ENCODE measurements at regions not wholly inside any gene's neighbourhood (a gene's known extent, or its start where the extent isn't known, plus 50 kb on each side); places are given as distances from the start of the nearest gene placed in this dataset.
"Not testable (repeated sequence)": the region's sequence is repeated elsewhere in the genome, so short reads cannot be mapped to it uniquely, and the experiment has no call there.

GRCh38 chr11:13135385-13136271 is 126.5 kb downstream of the RASSF10 start:
- intact Hi-C loops (cut with micrococcal nuclease) = no loop called here

- intact Hi-C loops (cut with micrococcal nuclease) = no loop called here
Observed at GRCh38 chr11:13136272-13136596, 127.1 kb downstream of the RASSF10 start.

GRCh38 chr11:13137844-13138301 is 128.8 kb downstream of the RASSF10 start:
- intact Hi-C loops (cut with micrococcal nuclease) = no loop called here

GRCh38 chr11:13139085-13139484 is 130.0 kb downstream of the RASSF10 start:
- intact Hi-C loops (cut with micrococcal nuclease) = not testable (repeated sequence)

GRCh38 chr11:13140028-13140870 is 131.1 kb downstream of the RASSF10 start:
- intact Hi-C loops (cut with micrococcal nuclease) = no loop called here

- intact Hi-C loops (cut with micrococcal nuclease) = no loop called here
Observed at GRCh38 chr11:13140873-13141655, 131.9 kb downstream of the RASSF10 start.

GRCh38 chr11:13141731-13142709 is 132.9 kb downstream of the RASSF10 start:
- intact Hi-C loops (cut with micrococcal nuclease) = no loop called here

GRCh38 chr11:13143486-13144297 is 133.9 kb upstream of the BMAL1 start:
- intact Hi-C loops (cut with micrococcal nuclease) = no loop called here

- intact Hi-C loops (cut with micrococcal nuclease) = no loop called here
Observed at GRCh38 chr11:13145461-13145860, 132.1 kb upstream of the BMAL1 start.

- intact Hi-C loops (cut with micrococcal nuclease) = no loop called here
Observed at GRCh38 chr11:13149991-13150390, 127.6 kb upstream of the BMAL1 start.

GRCh38 chr11:13150487-13150886 is 127.1 kb upstream of the BMAL1 start:
- intact Hi-C loops (cut with micrococcal nuclease) = no loop called here

GRCh38 chr11:13152264-13152663 is 125.3 kb upstream of the BMAL1 start:
- intact Hi-C loops (cut with micrococcal nuclease) = no loop called here

GRCh38 chr11:13152736-13153541 is 124.7 kb upstream of the BMAL1 start:
- intact Hi-C loops (cut with micrococcal nuclease) = no loop called here

GRCh38 chr11:13154374-13154773 is 123.2 kb upstream of the BMAL1 start:
- intact Hi-C loops (cut with micrococcal nuclease) = not testable (repeated sequence)

- intact Hi-C loops (cut with micrococcal nuclease) = no loop called here
Observed at GRCh38 chr11:13160346-13160745, 117.2 kb upstream of the BMAL1 start.

- intact Hi-C loops (cut with micrococcal nuclease) = no loop called here
Observed at GRCh38 chr11:13160806-13161205, 116.8 kb upstream of the BMAL1 start.

- intact Hi-C loops (cut with micrococcal nuclease) = no loop called here
Observed at GRCh38 chr11:13163158-13163557, 114.4 kb upstream of the BMAL1 start.

- intact Hi-C loops (cut with micrococcal nuclease) = no loop called here
Observed at GRCh38 chr11:13166036-13166435, 111.6 kb upstream of the BMAL1 start.

GRCh38 chr11:13168271-13168670 is 109.3 kb upstream of the BMAL1 start:
- intact Hi-C loops (cut with micrococcal nuclease) = no loop called here

All from T-helper 1 cell treated with Interleukin-12 subunit alpha and Interleukin-12 subunit beta and Interleukin-4 antibody, amounts not matched to agents 30 ng/mL and 1 ng/mL, for 36 hours (primary cell).